ENCODE measurements at regions not wholly inside any gene's neighbourhood (a gene's known extent, or its start where the extent isn't known, plus 50 kb on each side); places are given as distances from the start of the nearest gene placed in this dataset.
"Not testable (repeated sequence)": the region's sequence is repeated elsewhere in the genome, so short reads cannot be mapped to it uniquely, and the experiment has no call there.

- Histone ChIP-seq H3K36me3 (ENCODE audit: control insufficient read depth, insufficient read depth, low read length) (no peaks in the 10 kb centered on the region), H3K27me3 (replicated peaks; ENCODE audit: control insufficient read depth, insufficient read depth, low read length) (no peaks in the 10 kb centered on the region), H3K4me3 (replicated peaks; ENCODE audit: low read depth, low read length) (no peak overlapping the region)
- no peak for TF ChIP-seq CTCF (IDR thresholded peaks at IDR 0.05; ENCODE audit: insufficient read depth, low read length, poor library complexity, severe bottlenecking)
- DNase-seq (ENCODE audit: extremely low read depth, insufficient read length), result no peak
These were observed 645.6 kb upstream of the ZNF804A start for GRCh38 chr2:183952741-183953140.

- Histone ChIP-seq H3K27me3 (replicated peaks; ENCODE audit: control insufficient read depth, insufficient read depth, low read length) (no peaks in the 10 kb centered on the region), H3K36me3 (ENCODE audit: control insufficient read depth, insufficient read depth, low read length) (no peaks in the 10 kb centered on the region), H3K4me3 (replicated peaks; ENCODE audit: low read depth, low read length) (no peak overlapping the region)
- no peak for TF ChIP-seq CTCF (IDR thresholded peaks at IDR 0.05; ENCODE audit: insufficient read depth, low read length, poor library complexity, severe bottlenecking)
- no peak for DNase-seq (ENCODE audit: extremely low read depth, insufficient read length)
These were observed 634.7 kb upstream of the ZNF804A start for GRCh38 chr2:183963609-183964008.

- DNase-seq (ENCODE audit: extremely low read depth, insufficient read length), result no peak
- H3K27me3 ChIP-seq (replicated peaks; ENCODE audit: control insufficient read depth, insufficient read depth, low read length), result no peaks in the 10 kb centered on the region
- no peaks in the 10 kb centered on the region for H3K36me3 ChIP-seq (ENCODE audit: control insufficient read depth, insufficient read depth, low read length)
- TF ChIP-seq CTCF (IDR thresholded peaks at IDR 0.05; ENCODE audit: insufficient read depth, low read length, poor library complexity, severe bottlenecking), result no peak
- no peak overlapping the region for H3K4me3 ChIP-seq (replicated peaks; ENCODE audit: low read depth, low read length)
These were observed 633.8 kb upstream of the ZNF804A start for GRCh38 chr2:183964565-183964964.

- no peak for DNase-seq (ENCODE audit: extremely low read depth, insufficient read length)
- no peaks in the 10 kb centered on the region for H3K27me3 ChIP-seq (replicated peaks; ENCODE audit: control insufficient read depth, insufficient read depth, low read length)
- no peak overlapping the region for H3K4me3 ChIP-seq (replicated peaks; ENCODE audit: low read depth, low read length)
- H3K36me3 ChIP-seq (ENCODE audit: control insufficient read depth, insufficient read depth, low read length), result no peaks in the 10 kb centered on the region
- TF ChIP-seq CTCF (IDR thresholded peaks at IDR 0.05; ENCODE audit: insufficient read depth, low read length, poor library complexity, severe bottlenecking), result no peak
These were observed 630.6 kb upstream of the ZNF804A start for GRCh38 chr2:183967756-183968155.

GRCh38 chr2:183975676-183976075, 622.7 kb upstream of the ZNF804A start:
- not testable (repeated sequence) for DNase-seq (ENCODE audit: extremely low read depth, insufficient read length); H3K27me3 ChIP-seq (replicated peaks; ENCODE audit: control insufficient read depth, insufficient read depth, low read length); H3K36me3 ChIP-seq (ENCODE audit: control insufficient read depth, insufficient read depth, low read length); H3K4me3 ChIP-seq (replicated peaks; ENCODE audit: low read depth, low read length)

- no peak for DNase-seq (ENCODE audit: extremely low read depth, insufficient read length)
- Histone ChIP-seq H3K36me3 (ENCODE audit: control insufficient read depth, insufficient read depth, low read length) (no peaks in the 10 kb centered on the region), H3K27me3 (replicated peaks; ENCODE audit: control insufficient read depth, insufficient read depth, low read length) (no peaks in the 10 kb centered on the region), H3K4me3 (replicated peaks; ENCODE audit: low read depth, low read length) (no peak overlapping the region)
- TF ChIP-seq CTCF (IDR thresholded peaks at IDR 0.05; ENCODE audit: insufficient read depth, low read length, poor library complexity, severe bottlenecking), result no peak
These were observed 613.5 kb upstream of the ZNF804A start for GRCh38 chr2:183984871-183985270.

Data from GM06990 (cell line).